DND-41 (cell line): ENCODE measurements at regions not wholly inside any gene's neighbourhood (a gene's known extent, or its start where the extent isn't known, plus 50 kb on each side); places are given as distances from the start of the nearest gene placed in this dataset.
"Not testable (repeated sequence)": the region's sequence is repeated elsewhere in the genome, so short reads cannot be mapped to it uniquely, and the experiment has no call there.

Experiments
- ATAC-seq: fragments of 200-7000 bp; cut with Tn5 transposase; 3 replicates; pipeline ENCODE4 v1.9.1; 2021; ENCODE audit warnings: low read depth; ENCODE audit not compliant: insufficient read depth
- DNase-seq: peaks from one replicate; pipeline ENCODE4 v3.0.0-alpha.2; 2020
- H2AFZ ChIP-seq: 2 replicates; pipeline ENCODE4 v1.6.0; 2012; ENCODE audit warnings: low read depth, low read length
- H3K27ac ChIP-seq: 2 replicates; pipeline ENCODE4 v1.5.1; 2012; ENCODE audit warnings: low read length, inconsistent platforms
- H3K27me3 ChIP-seq: fragments of 200-600 bp; sonication (generic); 2 replicates; pipeline ENCODE4 v1.6.0; 2012; ENCODE audit warnings: low read length, mild to moderate bottlenecking, inconsistent platforms; ENCODE audit not compliant: insufficient read depth, poor library complexity
- H3K36me3 ChIP-seq: 2 replicates; pipeline ENCODE4 v1.5.1; 2012; ENCODE audit warnings: low read length, inconsistent platforms; ENCODE audit not compliant: insufficient read depth
- H3K4me1 ChIP-seq: 2 replicates; pipeline ENCODE4 v1.5.1; 2012; ENCODE audit warnings: mild to moderate bottlenecking, low read length; ENCODE audit not compliant: insufficient read depth
- H3K4me2 ChIP-seq: 2 replicates; pipeline ENCODE4 v1.6.0; 2012; ENCODE audit warnings: mild to moderate bottlenecking, moderate library complexity, low read length, inconsistent platforms; ENCODE audit not compliant: insufficient read depth
- H3K4me3 ChIP-seq, 2 experiments: fragments of 200-600 bp in 1 of 2; shearing (Covaris generic) in 1 of 2; 2 replicates each; pipeline ENCODE4 v1.5.1; 2012 to 2016; ENCODE audit warnings: inconsistent platforms in 2 of 2, low read length in 2 of 2, mild to moderate bottlenecking in 2 of 2, low read depth in 1 of 2, moderate library complexity in 1 of 2
- H3K79me2 ChIP-seq: 2 replicates; pipeline ENCODE4 v1.6.0; 2012; ENCODE audit warnings: low read length, inconsistent platforms; ENCODE audit not compliant: insufficient read depth
- H3K9ac ChIP-seq: 2 replicates; pipeline ENCODE4 v1.6.0; 2012; ENCODE audit warnings: low read depth, mild to moderate bottlenecking, inconsistent platforms, low read length, moderate library complexity
- H3K9me3 ChIP-seq: 2 replicates; pipeline ENCODE4 v1.5.1; 2012; ENCODE audit warnings: low read length, moderate library complexity, mild to moderate bottlenecking, inconsistent platforms; ENCODE audit not compliant: insufficient read depth, severe bottlenecking
- H4K20me1 ChIP-seq: 2 replicates; pipeline ENCODE4 v1.6.0; 2012; ENCODE audit warnings: low read length; ENCODE audit not compliant: insufficient read depth
- CTCF ChIP-seq: IDR thresholded peaks from 2 replicates; pipeline ENCODE4 v1.5.1; 2012; ENCODE audit warnings: borderline replicate concordance, low read length, moderate library complexity, mild to moderate bottlenecking; ENCODE audit not compliant: poor library complexity, severe bottlenecking; ENCODE audit errors: extremely low read depth
- EZH2 ChIP-seq: IDR thresholded peaks from 3 replicates; pipeline ENCODE4 v1.6.1; 2012; ENCODE audit warnings: borderline replicate concordance, low read depth, mild to moderate bottlenecking, moderate library complexity, low read length, inconsistent platforms; ENCODE audit not compliant: severe bottlenecking

- no peaks in the 10 kb centered on the region for H3K4me1 ChIP-seq
- H3K9ac ChIP-seq, result no peak overlapping the region
- no peak overlapping the region for H3K27ac ChIP-seq
- no peaks in the 10 kb centered on the region for H4K20me1 ChIP-seq
- no peaks in the 10 kb centered on the region for H3K9me3 ChIP-seq
- no peaks in the 10 kb centered on the region for H3K36me3 ChIP-seq
- no peak overlapping the region for H2AFZ ChIP-seq
- TF ChIP-seq EZH2, result no peak
- no peak for TF ChIP-seq CTCF
- H3K27me3 ChIP-seq, result no peaks in the 10 kb centered on the region
- no peak for ATAC-seq
- DNase-seq, result no peak
- no peak overlapping the region for H3K4me3 ChIP-seq
- H3K79me2 ChIP-seq, result no peaks in the 10 kb centered on the region
- no peak overlapping the region for H3K4me2 ChIP-seq
Observed at GRCh38 chrX:137930533-137930932, 364.6 kb downstream of the ZIC3 start.

- not testable (repeated sequence) for H4K20me1 ChIP-seq, H3K4me3 ChIP-seq, DNase-seq, H3K9ac ChIP-seq, ATAC-seq, H3K36me3 ChIP-seq, H3K79me2 ChIP-seq, H3K4me2 ChIP-seq, H3K9me3 ChIP-seq, H3K27ac ChIP-seq, H3K27me3 ChIP-seq, H3K4me1 ChIP-seq, H2AFZ ChIP-seq
Observed at GRCh38 chrX:137934214-137934613, 368.3 kb downstream of the ZIC3 start.

- not testable (repeated sequence) for H3K9ac ChIP-seq, H4K20me1 ChIP-seq, H3K9me3 ChIP-seq, H3K36me3 ChIP-seq, H3K4me2 ChIP-seq, ATAC-seq, H3K27me3 ChIP-seq, H3K4me3 ChIP-seq, H3K79me2 ChIP-seq, H2AFZ ChIP-seq, H3K27ac ChIP-seq, H3K4me1 ChIP-seq, DNase-seq
Observed at GRCh38 chrX:137934887-137935286, 369.0 kb downstream of the ZIC3 start.

- no peaks in the 10 kb centered on the region for H3K79me2 ChIP-seq
- no peak overlapping the region for H3K4me2 ChIP-seq
- no peaks in the 10 kb centered on the region for H3K4me1 ChIP-seq
- H3K27me3 ChIP-seq, result no peaks in the 10 kb centered on the region
- ATAC-seq (no peak), DNase-seq (no peak)
- no peak overlapping the region for H3K9ac ChIP-seq
- no peaks in the 10 kb centered on the region for H3K36me3 ChIP-seq
- no peak overlapping the region for H3K27ac ChIP-seq
- no peak overlapping the region for H3K4me3 ChIP-seq
- H3K9me3 ChIP-seq, result no peaks in the 10 kb centered on the region
- TF ChIP-seq CTCF, result no peak
- TF ChIP-seq EZH2, result no peak
- no peak overlapping the region for H2AFZ ChIP-seq
- no peaks in the 10 kb centered on the region for H4K20me1 ChIP-seq
Observed at GRCh38 chrX:137945470-137945869, 379.5 kb downstream of the ZIC3 start.
